ENCODE measurements at regions not wholly inside any gene's neighbourhood (a gene's known extent, or its start where the extent isn't known, plus 50 kb on each side); places are given as distances from the start of the nearest gene placed in this dataset.

DNA sequence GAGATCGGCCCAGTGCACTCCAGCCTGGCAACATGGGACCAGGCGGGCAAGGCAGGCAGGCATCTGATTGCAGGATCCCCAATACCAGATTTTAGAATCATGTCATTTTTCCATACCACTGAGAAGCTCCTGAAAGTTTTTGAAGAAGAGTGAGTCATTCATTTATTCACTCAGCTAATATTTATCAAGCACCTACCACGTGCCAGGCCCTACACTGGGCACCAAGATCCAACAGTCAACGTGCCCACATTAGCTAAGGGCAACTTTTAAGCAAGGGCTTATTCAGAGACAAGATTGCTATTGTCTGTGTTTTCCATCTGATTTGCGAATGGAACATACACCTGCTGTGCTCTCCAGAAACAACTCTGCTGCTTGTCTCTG is 126.8 kb upstream of the LGALSL start:
- no peak for TF ChIP-seq EP300 (IDR thresholded peaks at IDR 0.05)
- TF ChIP-seq, protein P1, sequence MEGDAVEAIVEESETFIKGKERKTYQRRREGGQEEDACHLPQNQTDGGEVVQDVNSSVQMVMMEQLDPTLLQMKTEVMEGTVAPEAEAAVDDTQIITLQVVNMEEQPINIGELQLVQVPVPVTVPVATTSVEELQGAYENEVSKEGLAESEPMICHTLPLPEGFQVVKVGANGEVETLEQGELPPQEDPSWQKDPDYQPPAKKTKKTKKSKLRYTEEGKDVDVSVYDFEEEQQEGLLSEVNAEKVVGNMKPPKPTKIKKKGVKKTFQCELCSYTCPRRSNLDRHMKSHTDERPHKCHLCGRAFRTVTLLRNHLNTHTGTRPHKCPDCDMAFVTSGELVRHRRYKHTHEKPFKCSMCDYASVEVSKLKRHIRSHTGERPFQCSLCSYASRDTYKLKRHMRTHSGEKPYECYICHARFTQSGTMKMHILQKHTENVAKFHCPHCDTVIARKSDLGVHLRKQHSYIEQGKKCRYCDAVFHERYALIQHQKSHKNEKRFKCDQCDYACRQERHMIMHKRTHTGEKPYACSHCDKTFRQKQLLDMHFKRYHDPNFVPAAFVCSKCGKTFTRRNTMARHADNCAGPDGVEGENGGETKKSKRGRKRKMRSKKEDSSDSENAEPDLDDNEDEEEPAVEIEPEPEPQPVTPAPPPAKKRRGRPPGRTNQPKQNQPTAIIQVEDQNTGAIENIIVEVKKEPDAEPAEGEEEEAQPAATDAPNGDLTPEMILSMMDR (IDR thresholded peaks at IDR 0.05): no peak
- no peak for TF ChIP-seq POLR2A (IDR thresholded peaks at IDR 0.05)

All from gastroesophageal sphincter (tissue), 3 donors.